ENCODE measurements at regions not wholly inside any gene's neighbourhood (a gene's known extent, or its start where the extent isn't known, plus 50 kb on each side); places are given as distances from the start of the nearest gene placed in this dataset.

DNA sequence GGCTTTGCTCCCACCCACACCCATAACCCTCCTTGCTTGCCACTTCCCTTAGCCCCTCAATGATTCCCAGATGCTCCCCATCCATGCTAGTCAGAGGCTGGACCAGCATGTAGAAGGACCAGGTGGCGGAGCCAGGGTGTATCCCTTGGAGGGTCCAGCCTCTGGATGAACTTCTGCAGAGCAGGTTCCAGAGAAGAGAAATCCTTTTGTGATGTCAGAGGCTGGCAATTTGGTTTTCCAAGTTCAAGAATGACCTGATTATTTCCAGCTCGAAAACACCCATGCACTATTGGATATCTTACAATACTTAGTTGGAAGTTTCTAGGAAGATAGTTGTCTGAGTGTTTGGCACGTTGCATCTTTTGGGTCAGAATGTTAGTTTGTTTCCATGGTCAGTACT is 168.3 kb upstream of the RPS6KA3 start:
- DNase-seq (ENCODE audit: low read depth in 2 of 2, low spot score in 1 of 2): no peak

DNA sequence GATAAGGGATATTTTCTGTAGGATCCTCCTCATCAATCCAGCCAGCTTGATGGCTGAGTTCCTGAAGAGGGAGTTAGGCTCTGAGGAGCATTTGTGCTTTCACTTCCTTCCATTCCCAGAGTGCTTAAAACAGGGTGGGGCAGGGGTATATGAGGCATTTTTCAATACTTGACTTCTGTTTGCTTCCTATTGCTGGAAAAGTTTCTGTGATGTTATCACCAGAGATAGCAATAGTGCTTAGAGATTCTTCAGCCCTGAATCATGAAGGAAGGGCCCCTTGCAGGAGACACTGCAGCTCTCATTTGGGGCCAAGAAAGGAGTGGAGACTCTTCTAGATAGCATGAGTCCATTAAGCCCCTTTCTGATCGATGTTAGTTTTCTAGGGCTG is 166.7 kb upstream of the RPS6KA3 start:
- no peak for DNase-seq (ENCODE audit: low read depth in 2 of 2, low spot score in 1 of 2)

DNA sequence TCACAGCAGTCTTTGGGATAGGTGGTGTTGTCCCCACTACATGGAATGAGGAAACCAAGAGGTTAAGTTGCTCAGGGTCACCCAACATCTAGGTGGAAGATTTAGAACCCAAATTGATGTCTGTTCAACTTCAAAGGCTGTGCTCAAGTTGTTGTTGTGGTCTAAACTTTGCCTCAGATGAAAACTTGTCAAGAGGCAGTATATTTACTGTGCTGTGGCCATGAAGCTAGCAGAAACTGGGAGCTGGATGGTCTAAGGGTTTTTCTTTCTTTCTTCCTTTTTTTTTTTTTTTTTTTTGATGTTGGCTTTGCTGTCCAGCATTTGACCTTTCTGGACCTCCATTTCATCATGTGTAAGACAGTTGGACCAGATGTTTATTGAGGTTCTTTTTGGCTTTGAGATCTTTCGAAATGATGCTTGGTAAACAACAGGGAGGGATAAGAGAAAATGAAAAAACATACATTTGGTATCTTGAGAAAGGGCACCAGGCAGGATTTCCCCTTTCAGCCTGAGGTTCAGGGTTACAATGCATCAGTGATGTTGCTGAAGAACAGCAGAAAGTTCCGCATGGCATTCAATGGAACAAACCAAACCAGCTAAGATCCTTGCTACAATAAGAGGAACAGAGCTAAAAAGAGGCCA is 166.2 kb upstream of the RPS6KA3 start:
- no peak for DNase-seq (ENCODE audit: low read depth in 2 of 2, low spot score in 1 of 2)

DNA sequence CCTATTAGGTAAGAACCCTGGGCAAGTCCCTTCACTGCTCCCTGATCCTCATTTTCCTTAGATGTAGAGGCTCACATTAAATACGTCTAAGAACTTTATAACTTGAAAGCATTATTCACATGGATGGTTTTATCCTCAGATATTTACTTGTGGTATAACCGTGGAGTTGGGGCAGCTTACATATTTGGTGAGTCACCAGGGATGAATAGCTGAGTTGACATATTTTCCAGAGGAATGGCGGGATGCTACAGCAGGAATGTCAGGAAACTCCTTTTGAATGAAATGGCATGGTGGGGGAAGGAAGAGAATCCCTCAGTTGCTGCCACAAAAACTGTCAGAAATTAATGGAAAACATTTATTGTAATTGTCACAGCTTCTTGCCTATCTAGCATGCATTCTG is 165.3 kb upstream of the RPS6KA3 start:
- no peak for DNase-seq (ENCODE audit: low read depth in 2 of 2, low spot score in 1 of 2)

DNA sequence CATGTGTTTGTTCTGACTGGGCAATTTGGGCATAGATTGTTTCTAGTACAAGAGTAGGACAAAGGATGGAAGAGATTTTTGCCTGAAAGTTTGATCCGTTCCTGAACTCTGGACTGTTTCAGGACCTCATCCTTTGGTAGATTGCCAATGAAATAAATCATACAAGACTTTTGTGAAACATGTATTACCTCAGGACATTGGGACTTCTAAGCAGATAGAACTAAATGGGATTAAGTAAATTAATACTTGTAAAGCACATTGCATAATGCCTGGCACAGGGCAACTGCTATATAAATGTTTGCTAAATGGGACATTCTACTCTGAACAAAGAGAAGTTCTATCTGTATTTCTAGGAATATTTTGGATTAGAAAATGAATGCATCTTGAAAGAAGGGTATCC is 164.8 kb upstream of the RPS6KA3 start:
- no peak for DNase-seq (ENCODE audit: low read depth in 2 of 2, low spot score in 1 of 2)

DNA sequence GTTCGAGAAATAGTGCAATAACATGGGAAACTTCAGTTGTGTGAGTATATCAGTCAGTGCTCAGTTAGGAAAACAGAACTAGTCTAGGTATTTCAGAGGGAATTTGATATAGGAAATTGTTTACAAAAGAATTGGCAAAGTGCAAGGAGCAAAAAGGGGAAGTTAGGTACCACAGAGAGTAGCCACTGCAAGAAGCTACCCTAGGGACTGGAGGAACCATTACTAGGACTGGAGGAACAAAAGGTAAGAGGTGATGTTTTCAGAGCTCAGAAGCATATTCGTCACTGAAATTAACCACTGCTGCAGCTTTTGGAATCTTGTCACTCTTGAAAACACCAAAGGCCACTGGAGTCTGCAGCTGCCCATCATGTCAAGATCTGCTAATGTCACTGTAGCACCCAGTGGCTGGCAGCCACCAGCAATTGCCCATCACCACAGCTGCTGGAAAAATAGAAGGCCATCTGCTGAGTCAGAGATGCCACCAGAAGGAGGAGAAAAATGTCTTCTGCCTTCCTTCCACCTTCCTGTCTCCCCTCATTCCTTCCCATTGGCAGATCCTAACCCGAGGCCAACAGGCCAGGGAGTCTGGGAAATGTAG is 160.6 kb upstream of the RPS6KA3 start:
- DNase-seq (ENCODE audit: low read depth in 2 of 2, low spot score in 1 of 2): no peak

DNA sequence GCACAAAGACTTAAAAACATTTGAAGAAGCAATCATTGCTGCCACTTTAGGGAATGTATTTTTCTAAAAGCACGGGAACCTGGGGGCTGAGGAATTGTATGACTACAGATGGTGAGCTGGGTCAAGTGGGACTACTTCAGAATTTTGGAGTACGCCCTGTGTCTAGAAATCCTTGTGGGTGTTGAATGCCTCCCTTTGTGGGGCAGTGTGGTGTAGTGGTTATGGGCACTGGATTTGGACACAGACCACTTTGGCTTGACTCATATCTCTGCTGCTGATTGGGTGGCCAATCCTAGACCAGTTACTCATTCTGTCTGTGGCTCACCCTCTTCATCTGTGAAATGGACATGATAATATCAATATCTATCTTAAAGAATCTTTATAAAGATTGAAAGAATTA is 155.0 kb upstream of the RPS6KA3 start:
- DNase-seq (ENCODE audit: low read depth in 2 of 2, low spot score in 1 of 2): no peak

DNA sequence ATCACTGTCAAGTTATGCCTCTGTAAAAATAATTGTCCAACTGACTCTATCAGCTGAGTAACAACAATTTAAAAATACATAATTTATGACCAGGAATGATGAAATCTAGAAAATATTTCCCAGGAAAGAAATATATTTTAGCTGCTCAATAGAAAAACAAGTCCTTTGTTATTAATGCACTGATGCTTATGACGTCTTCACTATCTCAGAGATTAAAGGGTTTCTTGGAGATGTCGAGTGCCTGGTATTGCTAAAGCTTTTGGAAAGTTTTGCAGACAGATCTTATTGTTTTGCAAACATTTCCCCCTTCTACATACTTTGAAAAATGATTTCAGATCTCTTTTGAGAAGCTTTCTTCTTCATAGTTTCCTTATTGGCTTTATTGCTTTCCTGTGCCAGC is 154.6 kb upstream of the RPS6KA3 start:
- no peak for DNase-seq (ENCODE audit: low read depth in 2 of 2, low spot score in 1 of 2)

DNA sequence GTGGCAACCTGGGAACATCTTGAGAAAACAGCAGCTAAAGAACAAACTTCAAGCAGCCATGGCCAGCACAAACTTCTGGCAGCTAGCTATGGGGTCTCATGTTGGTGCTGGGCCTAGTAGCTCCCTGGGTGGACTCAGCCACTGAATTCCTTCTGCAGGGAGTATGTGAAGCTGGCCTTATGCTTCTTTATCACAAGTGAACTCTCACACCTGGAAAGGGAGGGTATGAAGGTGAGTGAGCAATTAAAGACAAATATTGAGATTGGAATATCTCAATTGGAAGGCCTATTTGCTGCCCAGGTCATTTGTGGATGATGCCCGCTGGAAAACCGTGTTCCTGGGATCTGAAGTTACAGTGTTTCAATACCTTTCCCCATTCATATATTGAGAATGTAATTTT is 153.3 kb upstream of the RPS6KA3 start:
- no peak for DNase-seq (ENCODE audit: low read depth in 2 of 2, low spot score in 1 of 2)

DNA sequence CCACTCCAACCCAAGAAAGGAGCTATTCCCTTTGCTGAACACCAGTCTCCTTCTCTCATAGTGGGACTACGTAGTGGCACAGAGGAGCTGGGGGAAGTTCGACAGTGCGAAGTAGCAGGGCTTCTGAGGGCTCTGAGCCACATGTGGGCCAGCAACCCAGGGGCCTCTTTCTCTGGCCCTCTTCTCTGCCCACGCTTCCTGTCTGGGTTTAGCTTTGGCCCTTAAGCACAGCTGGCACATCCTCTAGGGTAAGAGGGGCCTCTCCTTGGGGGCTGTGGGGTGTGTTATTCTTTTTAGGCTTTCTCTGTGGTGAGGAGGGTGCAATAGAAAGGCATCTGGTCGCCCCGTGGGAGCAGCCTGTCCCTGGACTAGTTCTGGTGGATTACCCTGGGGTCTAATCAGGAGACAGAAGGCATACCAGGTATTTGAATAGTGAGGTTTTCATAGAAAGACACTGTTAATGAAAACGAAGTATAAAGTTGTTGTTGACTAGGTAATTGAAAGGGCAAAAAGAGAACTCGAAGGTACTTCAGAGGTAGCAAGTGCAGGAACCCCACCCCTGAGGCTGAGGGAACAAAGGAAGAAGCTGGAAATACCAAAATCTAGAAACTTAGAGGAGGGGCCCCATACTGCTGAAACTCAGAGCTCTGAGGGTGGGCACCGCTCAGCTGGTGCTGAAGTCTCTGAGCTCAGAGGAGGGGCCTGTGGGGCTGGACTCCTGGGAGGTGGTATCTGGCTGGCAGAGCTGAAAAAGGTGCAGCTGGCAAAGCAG is 151.9 kb upstream of the RPS6KA3 start:
- DNase-seq (ENCODE audit: low read depth in 2 of 2, low spot score in 1 of 2): no peak

DNA sequence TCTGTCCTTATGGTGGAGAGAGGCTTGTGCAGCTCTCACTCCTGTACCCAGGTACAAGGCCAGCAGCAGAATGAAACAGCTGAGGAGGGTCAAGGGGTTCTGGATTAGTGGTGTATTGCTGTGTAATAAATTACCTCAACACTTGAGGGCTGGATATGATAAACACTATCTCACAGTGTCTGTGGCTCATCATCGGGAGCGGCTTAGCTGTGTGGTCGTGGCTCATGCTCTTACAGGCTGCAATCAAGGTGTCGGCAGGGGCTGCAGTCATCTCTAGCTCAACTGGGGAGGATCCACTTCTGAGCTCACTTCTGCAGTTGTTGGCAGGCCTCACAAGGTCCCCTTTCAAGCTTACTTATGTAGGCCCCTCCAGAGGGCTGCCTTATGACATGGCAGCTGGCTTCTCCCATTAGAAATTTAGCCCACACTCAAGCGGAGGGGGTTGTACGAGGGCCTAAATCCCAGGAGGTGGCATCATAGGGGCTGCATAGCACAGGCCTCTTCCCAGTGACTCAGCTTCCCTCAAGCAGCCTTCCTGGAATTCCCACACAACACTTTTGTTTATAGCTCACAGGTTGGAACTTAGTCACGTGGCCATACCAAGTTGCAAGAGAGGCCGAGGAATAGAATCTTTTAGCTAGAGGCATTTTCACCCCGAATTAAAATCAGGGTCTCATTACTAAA is 148.2 kb upstream of the RPS6KA3 start:
- no peak for DNase-seq (ENCODE audit: low read depth in 2 of 2, low spot score in 1 of 2)

DNA sequence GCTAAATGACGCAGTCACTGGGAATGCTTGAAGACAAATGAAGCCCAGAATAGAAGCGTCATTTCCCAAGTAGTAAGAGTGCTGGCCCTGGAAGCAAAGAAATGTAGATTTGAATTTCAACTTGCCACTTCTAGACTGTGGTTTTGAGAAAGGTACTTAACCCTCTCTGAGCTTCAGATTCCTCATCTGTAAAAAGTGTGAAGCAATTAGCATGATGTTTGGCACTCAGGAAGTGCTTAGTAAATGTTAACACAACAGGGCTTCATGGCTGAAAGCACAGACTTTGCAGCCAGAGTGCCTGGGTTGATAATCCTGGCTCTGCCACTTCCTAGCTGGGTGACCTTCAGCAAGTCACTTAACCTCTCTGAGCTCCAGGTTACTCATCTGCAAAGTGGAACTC is 147.4 kb upstream of the RPS6KA3 start:
- DNase-seq (ENCODE audit: low read depth in 2 of 2, low spot score in 1 of 2): no peak

DNA sequence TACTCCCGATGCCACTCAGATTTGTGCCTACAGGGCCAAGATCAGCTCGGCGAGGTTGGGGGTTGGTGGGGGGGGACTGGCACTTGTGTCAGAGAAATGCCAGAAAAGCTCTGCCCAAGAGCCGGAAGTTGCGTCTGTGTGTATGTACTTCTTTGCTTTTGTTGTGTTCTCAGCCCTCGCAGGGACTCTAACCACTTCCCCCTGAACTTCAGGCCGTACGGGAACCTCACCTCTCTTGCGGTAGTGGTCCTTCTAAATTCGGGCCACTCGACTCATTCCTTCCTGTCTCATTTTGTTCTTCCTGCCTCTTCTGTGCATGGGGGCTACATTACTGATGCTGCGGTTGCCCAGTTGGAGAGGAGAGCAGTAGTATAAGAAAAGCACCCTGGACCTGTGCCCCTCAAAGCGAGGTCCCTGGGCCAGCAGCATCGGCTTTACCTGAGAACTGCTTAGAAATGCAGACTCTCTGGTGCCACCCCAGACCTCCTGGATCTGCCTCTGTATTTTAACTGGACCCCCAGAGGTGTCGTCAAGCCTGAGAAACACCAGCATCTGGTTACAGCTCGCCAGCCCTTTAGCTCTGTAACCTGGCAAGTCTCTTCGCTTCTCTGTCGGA is 146.3 kb upstream of the RPS6KA3 start:
- peak in 1 of 2 donors; percentile 6 for DNase-seq (ENCODE audit: low read depth in 2 of 2, low spot score in 1 of 2)

DNA sequence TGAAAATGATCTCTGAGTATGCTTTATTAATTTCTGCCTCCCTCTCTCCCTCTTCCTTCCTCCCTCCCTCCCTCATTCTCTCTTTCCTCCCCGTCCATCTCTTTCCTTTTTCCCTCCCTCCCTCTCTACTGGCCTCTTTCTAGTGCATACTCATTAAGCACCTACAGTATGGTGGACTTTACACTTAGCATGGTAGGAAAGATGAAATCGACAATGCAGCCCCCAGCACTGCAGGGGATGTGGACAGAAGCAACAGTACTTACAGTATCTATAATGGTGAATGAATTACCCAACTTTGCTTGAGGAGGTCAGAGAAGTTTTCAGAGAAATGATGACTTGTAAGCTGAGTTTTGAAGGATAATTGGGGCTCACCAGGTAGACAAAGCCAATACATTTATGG is 143.8 kb upstream of the RPS6KA3 start:
- DNase-seq (ENCODE audit: low read depth in 2 of 2, low spot score in 1 of 2): no peak

DNA sequence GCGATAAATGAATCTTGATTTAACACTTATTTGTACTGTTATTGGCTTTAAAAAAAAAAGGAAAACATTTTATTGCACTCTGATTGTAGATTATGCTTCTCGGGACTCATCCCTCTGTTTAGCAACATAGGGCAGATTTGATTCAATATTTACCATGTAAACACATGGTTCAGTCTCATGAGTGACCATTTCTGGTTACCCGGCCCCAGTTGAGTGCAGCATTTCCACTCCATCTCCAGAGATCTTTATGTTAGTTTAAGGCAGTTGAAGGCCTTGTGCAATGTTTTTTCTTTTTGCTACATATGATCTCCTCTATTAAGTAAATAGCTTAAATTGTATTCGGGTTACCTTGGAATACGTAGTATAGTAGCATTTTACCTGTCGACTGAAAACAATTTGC is 143.3 kb upstream of the RPS6KA3 start:
- DNase-seq (ENCODE audit: low read depth in 2 of 2, low spot score in 1 of 2): no peak

DNA sequence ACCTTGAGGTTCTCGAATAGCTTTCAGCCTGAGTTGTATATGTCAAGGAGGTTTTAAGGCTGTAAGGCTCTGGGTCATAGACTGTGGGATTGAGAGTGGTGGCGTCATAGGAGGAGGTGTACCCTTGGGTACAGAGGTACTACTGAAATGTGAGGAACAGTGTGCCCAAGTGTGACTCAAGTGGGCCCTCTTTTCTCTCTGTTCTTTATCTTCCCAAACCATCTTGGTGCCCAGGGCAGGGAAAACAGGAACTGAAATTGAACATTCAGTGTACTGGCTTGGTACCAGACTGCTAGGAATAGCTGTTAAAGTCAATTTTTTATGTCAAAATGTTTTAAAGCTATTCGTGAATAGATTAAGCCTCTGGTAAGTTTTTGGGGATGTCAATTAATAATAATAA is 136.2 kb upstream of the RPS6KA3 start:
- no peak for DNase-seq (ENCODE audit: low read depth in 2 of 2, low spot score in 1 of 2)

DNA sequence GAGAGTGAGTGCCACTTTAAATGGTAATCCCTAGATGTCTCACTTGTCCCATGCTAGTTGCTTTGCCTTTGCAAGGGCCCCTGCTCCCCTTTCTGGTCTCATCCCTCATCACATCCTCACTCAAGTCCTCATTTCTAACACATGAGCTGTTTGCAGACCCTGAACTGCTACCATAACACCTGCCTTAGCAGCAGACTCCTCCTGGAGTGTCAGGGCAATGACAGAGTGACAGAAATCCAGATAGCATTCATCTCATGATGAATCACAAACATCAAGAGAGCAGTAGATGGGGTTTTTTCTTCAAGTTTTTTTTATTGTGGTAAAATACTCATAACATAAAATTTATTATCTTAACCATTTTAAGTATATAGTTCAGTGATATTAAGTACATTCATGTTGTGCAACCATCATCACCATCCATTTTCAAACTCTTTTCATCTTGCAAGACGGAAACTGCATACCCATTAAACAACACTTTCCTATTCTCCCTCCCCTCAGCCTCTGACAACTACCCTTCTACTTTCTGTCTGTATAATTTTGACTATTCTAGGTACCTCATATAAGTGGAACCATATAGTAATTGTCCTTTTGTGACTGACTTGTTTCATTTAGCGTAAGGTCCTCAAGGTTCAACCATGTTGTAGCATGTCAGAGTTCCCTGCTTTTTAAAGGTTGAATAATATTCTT is 133.2 kb upstream of the RPS6KA3 start:
- no peak for DNase-seq (ENCODE audit: low read depth in 2 of 2, low spot score in 1 of 2)

DNA sequence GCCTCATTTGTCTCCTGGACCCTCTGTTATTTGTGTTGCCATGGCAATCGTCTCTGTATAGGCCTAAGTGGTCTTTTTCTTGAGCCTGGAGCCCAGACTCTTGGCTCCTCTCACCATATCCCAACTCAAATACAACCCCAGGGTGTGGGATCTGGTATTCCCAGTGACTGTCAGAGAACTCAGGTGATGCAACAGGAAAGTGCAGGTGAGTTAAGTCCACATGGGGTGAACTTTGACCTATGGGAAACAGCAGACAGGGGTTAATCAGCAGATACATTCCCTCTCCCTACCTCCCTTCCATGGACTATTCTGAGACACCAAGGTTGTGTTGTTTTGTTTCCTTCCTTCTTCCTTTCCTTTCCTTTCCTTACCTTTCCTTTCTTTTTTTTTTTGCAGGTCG is 130.9 kb upstream of the RPS6KA3 start:
- no peak for DNase-seq (ENCODE audit: low read depth in 2 of 2, low spot score in 1 of 2)

DNA sequence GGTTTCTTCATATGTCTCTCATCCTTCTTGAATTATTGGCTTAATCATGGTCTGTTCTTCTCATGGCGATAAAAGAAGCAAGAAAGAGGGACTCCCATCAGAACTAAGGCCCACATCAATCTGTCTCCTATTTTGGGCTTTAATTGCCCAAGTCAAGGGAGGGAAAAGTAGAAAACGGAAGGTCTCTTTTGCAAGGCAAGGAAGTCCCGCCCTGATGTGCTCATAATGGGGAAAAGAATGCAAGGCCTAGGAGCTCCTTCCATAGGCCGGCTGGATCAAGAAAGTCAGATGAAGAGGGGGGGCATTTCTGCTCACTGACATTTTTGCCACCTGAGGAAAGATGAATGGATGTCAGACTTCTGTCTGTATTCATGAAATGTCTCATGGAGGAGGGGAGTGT is 127.7 kb upstream of the RPS6KA3 start:
- DNase-seq (ENCODE audit: low read depth in 2 of 2, low spot score in 1 of 2): no peak

DNA sequence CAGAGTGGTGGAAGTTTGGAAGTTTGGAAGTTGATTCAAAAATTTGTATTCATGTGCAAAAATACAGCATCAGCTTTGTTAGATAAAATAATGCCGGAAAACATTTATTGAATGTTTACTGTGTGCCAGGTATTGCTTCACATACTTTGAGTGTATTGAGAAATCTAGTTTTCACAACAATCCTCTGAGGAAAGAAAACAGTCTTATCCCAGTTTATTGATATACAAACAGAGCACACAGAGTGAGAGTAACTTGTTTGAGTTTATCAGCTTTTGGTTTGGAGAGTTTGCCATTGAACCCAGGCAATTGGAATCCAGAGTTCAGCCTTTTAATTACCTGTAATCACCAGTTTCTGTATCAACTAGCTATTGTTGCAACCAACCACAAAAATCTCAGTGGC is 127.2 kb upstream of the RPS6KA3 start:
- no peak for DNase-seq (ENCODE audit: low read depth in 2 of 2, low spot score in 1 of 2)

DNA sequence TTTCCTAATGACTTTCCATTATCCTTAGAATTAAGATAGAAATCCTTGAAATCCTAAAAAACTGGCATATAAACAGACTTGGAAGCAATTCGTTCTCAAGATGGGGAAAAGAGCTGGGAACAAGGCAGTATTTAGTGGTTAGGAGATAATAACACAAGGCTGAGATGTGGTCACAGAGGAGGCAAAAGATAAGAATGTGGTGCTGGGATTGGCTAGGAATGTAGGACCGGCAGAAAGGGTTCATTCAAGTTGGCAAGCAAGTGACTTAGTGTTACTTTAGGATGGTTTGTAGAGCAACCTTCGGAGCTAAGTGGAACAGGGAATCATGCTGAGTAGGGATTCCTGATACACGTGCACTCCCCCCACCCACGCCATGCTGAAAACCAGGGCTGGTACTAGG is 121.9 kb upstream of the RPS6KA3 start:
- DNase-seq (ENCODE audit: low read depth in 2 of 2, low spot score in 1 of 2): no peak

All from stimulated activated CD8-positive, alpha-beta memory T cell treated with anti-CD3 and anti-CD28 coated beads, Interleukin-4, amount 100 ng/mL, for 4 hours (primary cell).